ENCODE measurements at regions not wholly inside any gene's neighbourhood (a gene's known extent, or its start where the extent isn't known, plus 50 kb on each side); places are given as distances from the start of the nearest gene placed in this dataset.

GRCh38 chr3:34599595-34599994 is 801.2 kb downstream of the PDCD6IP start:
- H3K27ac ChIP-seq (ENCODE audit: control insufficient read depth, insufficient read depth) = no peak overlapping the region
- H3K9me3 ChIP-seq (replicated peaks; ENCODE audit: control insufficient read depth, insufficient read depth, low read length) = no peaks in the 10 kb centered on the region
- FAIRE-seq (no peak), ATAC-seq (no peak), DNase-seq (ENCODE audit: low read depth, low spot score) (no peak)
- H3K4me2 ChIP-seq (ENCODE audit: control insufficient read depth, insufficient read depth) = no peak overlapping the region
- WGBS (ENCODE audit: insufficient coverage, insufficient replicate concordance, low lambda C conversion rate, missing lambda C conversion rate) = 0% methylated on average over 2 of the region's 2 CpGs
- intact Hi-C loops (cut with micrococcal nuclease; ENCODE audit: unreplicated experiment) = no loop called here
- H2AFZ ChIP-seq (ENCODE audit: control insufficient read depth, low read depth, low read length) = no peak overlapping the region
- RAD21 ChIA-PET (ENCODE audit: unreplicated experiment) = no interaction called here
- no peaks in the 10 kb centered on the region for H3K36me3 ChIP-seq (ENCODE audit: control insufficient read depth in 2 of 2, insufficient read depth in 2 of 2, low read length in 1 of 2)
- H3K27me3 ChIP-seq (replicated peaks in 1 of 2; ENCODE audit: control insufficient read depth in 2 of 2, insufficient read depth in 2 of 2, low read length in 1 of 2) = no peaks in the 10 kb centered on the region
- no peaks in the 10 kb centered on the region for H4K20me1 ChIP-seq (ENCODE audit: control insufficient read depth, insufficient read depth)
- H3K4me1 ChIP-seq (ENCODE audit: control insufficient read depth, insufficient read depth, low read length) = no peaks in the 10 kb centered on the region
- no peaks in the 10 kb centered on the region for H3K79me2 ChIP-seq (ENCODE audit: control insufficient read depth, insufficient read depth, low read length)
- no TSS peak for BruUV-seq (replicated peaks)
- SMC1A ChIA-PET (ENCODE audit: uncharacterized antibody, unreplicated experiment) = interaction anchor here (1.1 kb wide), 1 partner anchor 9 kb away, joined by 4 read pairs; no protein-coding TSS in a partner anchor
- H3K9ac ChIP-seq (ENCODE audit: control insufficient read depth, insufficient read depth, low read length) = no peak overlapping the region
- CTCF ChIA-PET = no interaction called here
- POLR2A ChIA-PET = interaction anchor here (0.8 kb wide), 1 partner anchor 16 kb away, joined by 3 read pairs; no protein-coding TSS in a partner anchor
- in situ Hi-C loops (cut with MboI) = no loop called here
- no peak overlapping the region for H3K4me3 ChIP-seq
- no peak for TF ChIP-seq FOXM1 (IDR thresholded peaks at IDR 0.05; ENCODE audit: low read depth, low read length)
- TF ChIP-seq CHD4 (IDR thresholded peaks at IDR 0.05) = no peak
- no peak for TF ChIP-seq NFIC (IDR thresholded peaks at IDR 0.05; ENCODE audit: low read depth, low read length)
- no peak for TF ChIP-seq ZNF274 (IDR thresholded peaks at IDR 0.05; ENCODE audit: insufficient read depth, insufficient read length)
- no peak for TF ChIP-seq NFYA (IDR thresholded peaks at IDR 0.05; ENCODE audit: borderline replicate concordance, low read depth, low read length)
- no peak for TF ChIP-seq BCLAF1 (IDR thresholded peaks at IDR 0.05)
- TF ChIP-seq MEF2B (IDR thresholded peaks at IDR 0.05; ENCODE audit: partially characterized antibody, poor library complexity, severe bottlenecking) = no peak
- no peak for TF ChIP-seq POLR2AphosphoS2 (IDR thresholded peaks at IDR 0.05; ENCODE audit: low read depth, low read length)
- TF ChIP-seq IRF5 (IDR thresholded peaks at IDR 0.05; ENCODE audit: borderline replicate concordance) = no peak
- TF ChIP-seq CHD1 (IDR thresholded peaks at IDR 0.05; ENCODE audit: low read depth, low read length) = no peak
- TF ChIP-seq ETV6 (conservative IDR thresholded peaks at IDR 0.05 in 1 of 2, IDR thresholded peaks at IDR 0.05 in 1 of 2; ENCODE audit: borderline replicate concordance in 1 of 2, low read depth in 1 of 2) = no peak
- TF ChIP-seq BCL11A (IDR thresholded peaks at IDR 0.05; ENCODE audit: low read depth, low read length) = no peak
- TF ChIP-seq E4F1 (IDR thresholded peaks at IDR 0.05; ENCODE audit: borderline replicate concordance, partially characterized antibody) = no peak
- no peak for TF ChIP-seq PRDM15 (CRISPR knock-in tag; IDR thresholded peaks at IDR 0.05)
